IPS-18a (cell line): ENCODE measurements at regions not wholly inside any gene's neighbourhood (a gene's known extent, or its start where the extent isn't known, plus 50 kb on each side); places are given as distances from the start of the nearest gene placed in this dataset.

Experiments
- H3K27ac ChIP-seq: one replicate; pipeline ENCODE4 v1.5.1; 2013; ENCODE audit warnings: low read length
- H3K27me3 ChIP-seq: one replicate; pipeline ENCODE4 v1.6.1; 2013; ENCODE audit warnings: mild to moderate bottlenecking, low read length; ENCODE audit not compliant: control insufficient read depth, insufficient read depth
- H3K36me3 ChIP-seq: one replicate; pipeline ENCODE4 v1.6.1; 2013; ENCODE audit warnings: low read depth, low read length; ENCODE audit not compliant: control insufficient read depth
- H3K4me1 ChIP-seq: one replicate; pipeline ENCODE4 v1.6.1; 2013; ENCODE audit warnings: low read depth, low read length; ENCODE audit not compliant: control insufficient read depth
- H3K4me3 ChIP-seq: one replicate; pipeline ENCODE4 v1.5.1; 2013; ENCODE audit warnings: low read length
- H3K9ac ChIP-seq: one replicate; pipeline ENCODE4 v1.6.1; 2013; ENCODE audit warnings: mild to moderate bottlenecking, low read length, moderate library complexity
- H3K9me3 ChIP-seq: one replicate; pipeline ENCODE4 v1.6.1; 2013; ENCODE audit warnings: low read depth, low read length; ENCODE audit not compliant: control insufficient read depth

- H3K9ac ChIP-seq: no peak overlapping the region
- no peaks in the 10 kb centered on the region for H3K9me3 ChIP-seq
- no peaks in the 10 kb centered on the region for H3K4me1 ChIP-seq
- no peaks in the 10 kb centered on the region for H3K27me3 ChIP-seq
- H3K27ac ChIP-seq: no peak overlapping the region
- no peak overlapping the region for H3K4me3 ChIP-seq
- no peaks in the 10 kb centered on the region for H3K36me3 ChIP-seq
These were observed 145.1 kb upstream of the TRPC7 start for GRCh38 chr5:136510481-136510880.

DNA sequence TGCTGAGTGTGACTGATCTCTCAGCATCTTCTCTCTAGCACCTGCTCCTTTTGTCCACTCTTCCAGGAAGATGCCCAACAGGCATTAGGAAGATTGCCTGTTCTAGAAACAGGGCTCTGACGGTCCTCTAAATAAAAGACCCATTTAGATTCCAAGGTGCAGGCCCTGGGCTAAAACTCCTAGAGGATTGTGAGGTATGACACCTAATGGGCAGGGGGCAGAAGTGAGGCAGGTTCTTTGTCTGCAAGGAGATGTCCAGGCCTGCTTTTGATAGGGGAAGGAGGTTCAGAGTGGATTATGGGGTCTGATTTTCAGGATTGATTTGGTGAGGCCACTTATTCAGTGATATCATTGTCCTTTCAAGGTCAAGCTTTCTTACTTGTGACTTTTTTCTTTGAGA, 140.8 kb upstream of the TRPC7 start:
- no peak overlapping the region for H3K9ac ChIP-seq
- no peak overlapping the region for H3K4me3 ChIP-seq
- no peak overlapping the region for H3K27ac ChIP-seq
- no peaks in the 10 kb centered on the region for H3K36me3 ChIP-seq
- no peaks in the 10 kb centered on the region for H3K27me3 ChIP-seq
- no peaks in the 10 kb centered on the region for H3K4me1 ChIP-seq
- H3K9me3 ChIP-seq: no peaks in the 10 kb centered on the region

DNA sequence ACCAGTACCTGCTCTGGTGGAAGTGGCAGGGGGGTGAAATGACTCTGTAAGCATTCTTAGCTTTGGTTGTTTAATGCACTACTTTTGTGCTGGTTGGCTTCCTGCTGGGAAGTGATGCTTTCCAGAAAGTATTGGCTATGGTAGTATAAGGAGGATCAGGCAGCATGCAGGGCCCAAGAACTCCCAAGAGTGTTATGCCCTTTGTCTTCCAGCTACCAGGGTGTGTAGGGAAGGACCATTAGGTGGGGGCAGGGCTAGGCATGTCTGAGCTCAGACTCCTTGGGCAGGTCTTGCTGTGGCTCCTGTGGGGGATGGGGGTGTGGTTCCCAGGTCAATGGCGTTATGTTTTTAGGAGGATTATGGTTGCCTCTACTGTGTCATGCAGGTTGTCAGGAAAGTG, 135.8 kb upstream of the TRPC7 start:
- Histone ChIP-seq H3K4me3 (no peak overlapping the region), H3K9me3 (peaks cover 10% of the 10 kb centered on the region), H3K36me3 (no peaks in the 10 kb centered on the region), H3K27me3 (no peaks in the 10 kb centered on the region), H3K4me1 (no peaks in the 10 kb centered on the region), H3K9ac (no peak overlapping the region), H3K27ac (no peak overlapping the region)

DNA sequence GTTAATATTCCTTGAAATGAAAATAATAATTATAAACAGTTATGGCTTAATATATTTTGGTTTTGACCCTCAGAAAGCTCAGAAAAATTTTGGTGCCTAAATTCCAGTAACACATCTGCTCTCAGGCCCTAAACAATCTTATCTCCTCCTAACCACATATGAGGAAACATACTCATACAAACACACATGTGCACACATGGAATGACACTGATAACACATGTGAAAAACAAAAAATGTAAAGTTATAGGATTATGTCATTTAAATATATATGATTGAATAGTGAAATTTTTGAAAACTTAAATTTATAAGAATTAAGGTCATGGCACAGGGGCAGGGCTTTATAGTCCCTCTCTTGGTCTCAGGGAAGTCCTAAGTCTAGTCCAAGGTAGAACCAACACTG, 127.2 kb upstream of the TRPC7 start:
- Histone ChIP-seq H3K9me3 (no peaks in the 10 kb centered on the region), H3K4me1 (no peaks in the 10 kb centered on the region), H3K4me3 (no peak overlapping the region), H3K27ac (no peak overlapping the region), H3K36me3 (no peaks in the 10 kb centered on the region), H3K9ac (no peak overlapping the region), H3K27me3 (no peaks in the 10 kb centered on the region)

DNA sequence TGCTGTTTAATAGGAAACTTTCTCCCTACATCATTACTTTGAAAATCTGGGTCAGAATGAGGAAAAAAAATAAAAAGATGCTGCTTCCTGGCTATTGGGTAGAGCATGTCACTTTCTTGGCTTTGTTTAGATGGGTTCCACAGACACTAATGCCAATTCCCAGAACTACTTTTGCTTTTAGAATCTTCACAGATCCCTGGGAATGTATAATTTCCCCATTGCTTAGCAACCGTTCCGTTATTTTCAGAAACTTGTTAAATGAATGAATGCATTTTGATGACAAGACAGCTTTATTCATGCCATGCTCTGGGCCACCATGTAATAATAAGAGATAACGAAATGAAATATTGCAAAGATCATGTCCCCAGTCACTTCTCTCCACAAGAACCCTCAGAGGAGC, 126.5 kb upstream of the TRPC7 start:
- no peaks in the 10 kb centered on the region for H3K4me1 ChIP-seq
- no peak overlapping the region for H3K27ac ChIP-seq
- H3K27me3 ChIP-seq: no peaks in the 10 kb centered on the region
- H3K9ac ChIP-seq: no peak overlapping the region
- H3K9me3 ChIP-seq: no peaks in the 10 kb centered on the region
- no peaks in the 10 kb centered on the region for H3K36me3 ChIP-seq
- no peak overlapping the region for H3K4me3 ChIP-seq

DNA sequence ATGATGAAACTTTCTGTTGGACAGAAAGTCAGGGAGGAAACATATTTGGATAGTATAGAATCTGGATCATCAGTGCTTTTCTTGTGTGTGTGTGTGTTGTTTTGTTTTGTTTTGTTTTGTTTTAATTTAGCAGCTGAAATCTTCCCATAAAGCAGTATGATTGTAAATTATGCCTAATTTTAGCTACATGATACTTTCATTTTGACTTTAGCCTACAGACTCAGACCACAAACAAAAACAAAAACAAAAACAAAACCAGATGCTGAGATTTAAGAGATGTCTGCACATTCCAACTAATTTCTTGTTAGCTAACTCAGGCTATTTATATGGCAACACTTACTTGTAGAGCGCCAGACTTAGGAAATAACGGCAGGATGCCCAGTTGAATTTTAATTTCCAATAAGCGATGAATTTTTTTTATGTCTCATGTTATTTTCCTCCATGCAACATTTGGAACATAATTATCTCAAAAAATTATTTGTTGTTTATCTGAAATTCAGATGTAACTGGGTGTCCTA, 119.5 kb upstream of the TRPC7 start:
- Histone ChIP-seq H3K4me1 (no peaks in the 10 kb centered on the region), H3K27me3 (no peaks in the 10 kb centered on the region), H3K27ac (no peak overlapping the region), H3K4me3 (no peak overlapping the region), H3K9me3 (no peaks in the 10 kb centered on the region), H3K36me3 (no peaks in the 10 kb centered on the region), H3K9ac (no peak overlapping the region)

- Histone ChIP-seq H3K27me3 (no peaks in the 10 kb centered on the region), H3K9ac (no peak overlapping the region), H3K4me3 (no peak overlapping the region), H3K36me3 (no peaks in the 10 kb centered on the region), H3K27ac (no peak overlapping the region), H3K4me1 (no peaks in the 10 kb centered on the region), H3K9me3 (no peaks in the 10 kb centered on the region)
These were observed 116.9 kb upstream of the TRPC7 start for GRCh38 chr5:136482206-136482605.

DNA sequence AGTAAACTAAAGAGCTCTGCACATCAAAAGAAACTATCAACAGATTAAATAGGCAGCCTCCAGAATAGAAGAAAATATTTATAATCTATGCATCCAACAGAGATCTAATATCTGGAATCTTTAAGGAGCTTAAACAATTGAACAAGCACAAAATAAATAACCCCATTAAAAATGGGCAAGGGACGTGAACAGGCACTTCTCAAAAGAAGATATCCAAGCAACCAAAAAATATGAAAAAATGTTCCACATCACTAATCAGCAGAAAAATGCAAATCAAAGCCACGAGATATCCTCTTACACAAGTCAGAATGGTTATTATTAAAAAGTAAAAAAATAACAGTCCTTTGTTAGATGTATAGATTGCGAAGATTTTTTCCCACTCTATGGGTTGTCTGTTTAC, 109.1 kb upstream of the TRPC7 start:
- Histone ChIP-seq H3K27me3 (no peaks in the 10 kb centered on the region), H3K9me3 (no peaks in the 10 kb centered on the region), H3K4me1 (no peaks in the 10 kb centered on the region)

GRCh38 chr5:136467632-136468031, 102.3 kb upstream of the TRPC7 start:
- no peaks in the 10 kb centered on the region for H3K9me3 ChIP-seq
- H3K4me1 ChIP-seq: no peaks in the 10 kb centered on the region
- no peaks in the 10 kb centered on the region for H3K27me3 ChIP-seq
- H3K27ac ChIP-seq: no peak overlapping the region
- no peak overlapping the region for H3K4me3 ChIP-seq
- H3K9ac ChIP-seq: no peak overlapping the region
- no peaks in the 10 kb centered on the region for H3K36me3 ChIP-seq

More for the DNA sequence above, 109.1 kb upstream of the TRPC7 start:
- Histone ChIP-seq H3K4me3 (no peak overlapping the region), H3K9ac (no peak overlapping the region), H3K36me3 (no peaks in the 10 kb centered on the region), H3K27ac (no peak overlapping the region)

DNA sequence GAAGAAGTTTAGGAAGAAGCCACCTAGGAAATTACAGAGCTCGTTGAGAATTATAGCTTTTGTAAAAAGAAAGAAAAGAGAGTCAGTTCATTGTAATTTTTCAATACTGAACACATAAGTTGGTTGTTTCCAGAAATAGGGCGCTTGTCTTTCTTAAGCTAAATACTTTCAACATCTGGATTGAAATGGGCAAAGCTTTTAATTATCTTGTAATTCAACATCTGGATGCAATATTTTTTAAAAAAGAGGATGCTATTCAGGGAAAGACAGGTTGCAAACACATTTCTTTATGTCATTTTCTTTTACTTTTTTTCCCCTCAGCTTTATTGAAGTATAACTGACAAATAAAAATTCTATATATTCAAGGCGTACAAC, 100.7 kb upstream of the TRPC7 start:
- Histone ChIP-seq H3K27ac (no peak overlapping the region), H3K36me3 (no peaks in the 10 kb centered on the region), H3K27me3 (no peaks in the 10 kb centered on the region), H3K4me3 (no peak overlapping the region), H3K9me3 (no peaks in the 10 kb centered on the region), H3K9ac (no peak overlapping the region), H3K4me1 (no peaks in the 10 kb centered on the region)

DNA sequence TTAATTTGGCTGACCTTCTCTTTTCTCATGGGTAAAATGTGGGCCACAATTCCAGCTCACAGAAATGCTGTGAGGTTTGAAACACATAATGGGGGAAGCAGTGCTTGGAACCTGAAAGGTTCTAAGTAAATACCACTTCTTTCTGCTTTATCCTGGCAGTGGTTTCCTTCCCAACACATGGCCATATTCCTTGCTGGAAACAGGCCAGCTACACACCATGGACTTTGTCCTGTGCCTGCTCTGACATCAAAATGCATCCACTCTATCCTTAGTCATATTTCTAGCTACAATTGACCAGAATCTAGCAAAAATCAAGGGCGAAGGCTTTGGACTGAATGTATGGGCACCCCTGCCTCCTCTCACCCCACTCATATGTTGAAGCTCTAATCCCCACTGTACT, 93.1 kb upstream of the TRPC7 start:
- Histone ChIP-seq H3K27me3 (no peaks in the 10 kb centered on the region), H3K36me3 (no peaks in the 10 kb centered on the region), H3K4me1 (no peaks in the 10 kb centered on the region), H3K9me3 (no peaks in the 10 kb centered on the region), H3K4me3 (no peak overlapping the region), H3K27ac (no peak overlapping the region), H3K9ac (no peak overlapping the region)

DNA sequence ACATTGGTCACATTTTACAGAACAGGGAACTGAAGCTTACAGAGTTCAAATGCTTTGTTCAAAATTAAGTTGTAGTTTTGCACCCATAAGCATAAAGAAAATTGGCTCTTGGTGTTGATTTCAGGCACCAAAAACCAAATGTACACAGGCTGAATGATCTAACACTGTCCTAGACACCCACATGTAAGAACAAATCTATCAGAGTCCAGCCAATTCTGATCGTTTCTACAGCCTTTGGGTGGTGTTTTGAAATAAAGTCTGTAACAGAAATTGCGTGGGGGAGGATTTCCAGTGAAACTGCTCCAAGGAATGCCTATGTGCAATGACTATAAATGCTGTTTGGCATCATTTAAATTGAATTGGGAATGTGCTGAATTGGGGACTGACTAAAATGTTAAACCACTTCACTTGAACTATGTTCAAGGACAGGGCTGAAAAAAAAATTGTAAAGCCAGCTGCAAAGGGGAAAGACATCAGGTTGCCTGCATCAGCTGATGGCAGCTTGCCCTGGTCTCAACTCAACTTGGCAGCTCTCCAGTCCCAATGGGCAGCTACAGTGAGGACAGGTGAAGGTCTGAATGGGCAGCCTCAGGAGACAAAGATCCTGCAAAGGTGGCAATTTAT, 92.2 kb upstream of the TRPC7 start:
- Histone ChIP-seq H3K9me3 (no peaks in the 10 kb centered on the region), H3K4me1 (no peaks in the 10 kb centered on the region), H3K27me3 (no peaks in the 10 kb centered on the region), H3K9ac (no peak overlapping the region), H3K4me3 (no peak overlapping the region), H3K27ac (no peak overlapping the region), H3K36me3 (no peaks in the 10 kb centered on the region)
